ENCODE measurements at regions not wholly inside any gene's neighbourhood (a gene's known extent, or its start where the extent isn't known, plus 50 kb on each side); places are given as distances from the start of the nearest gene placed in this dataset.

GRCh38 chr3:72661115-72661457, 187.2 kb downstream of the SHQ1 start:
- TF ChIP-seq, protein P1, sequence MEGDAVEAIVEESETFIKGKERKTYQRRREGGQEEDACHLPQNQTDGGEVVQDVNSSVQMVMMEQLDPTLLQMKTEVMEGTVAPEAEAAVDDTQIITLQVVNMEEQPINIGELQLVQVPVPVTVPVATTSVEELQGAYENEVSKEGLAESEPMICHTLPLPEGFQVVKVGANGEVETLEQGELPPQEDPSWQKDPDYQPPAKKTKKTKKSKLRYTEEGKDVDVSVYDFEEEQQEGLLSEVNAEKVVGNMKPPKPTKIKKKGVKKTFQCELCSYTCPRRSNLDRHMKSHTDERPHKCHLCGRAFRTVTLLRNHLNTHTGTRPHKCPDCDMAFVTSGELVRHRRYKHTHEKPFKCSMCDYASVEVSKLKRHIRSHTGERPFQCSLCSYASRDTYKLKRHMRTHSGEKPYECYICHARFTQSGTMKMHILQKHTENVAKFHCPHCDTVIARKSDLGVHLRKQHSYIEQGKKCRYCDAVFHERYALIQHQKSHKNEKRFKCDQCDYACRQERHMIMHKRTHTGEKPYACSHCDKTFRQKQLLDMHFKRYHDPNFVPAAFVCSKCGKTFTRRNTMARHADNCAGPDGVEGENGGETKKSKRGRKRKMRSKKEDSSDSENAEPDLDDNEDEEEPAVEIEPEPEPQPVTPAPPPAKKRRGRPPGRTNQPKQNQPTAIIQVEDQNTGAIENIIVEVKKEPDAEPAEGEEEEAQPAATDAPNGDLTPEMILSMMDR (IDR thresholded peaks at IDR 0.05): no peak
- TF ChIP-seq POLR2A (IDR thresholded peaks at IDR 0.05): no peak
- TF ChIP-seq POLR2AphosphoS5 (IDR thresholded peaks at IDR 0.05; ENCODE audit: insufficient read depth in 1 of 2, low read depth in 1 of 2): peak in 1 of 2 donors; percentile 49

Measured in vagina (tissue), 2 donors.